NCI-H446 treated with DMSO at 0.1 percent for 48 hours (cell line): ENCODE measurements at regions not wholly inside any gene's neighbourhood (a gene's known extent, or its start where the extent isn't known, plus 50 kb on each side); places are given as distances from the start of the nearest gene placed in this dataset.

Source experiments
- DNase-seq: peaks from one replicate; lab custom pipeline; 2025; lab: John Stamatoyannopoulos, UW

GRCh38 chr4:75110061-75110460 lies 177.1 kb downstream of the PARM1 start:
- no peak for DNase-seq

DNA sequence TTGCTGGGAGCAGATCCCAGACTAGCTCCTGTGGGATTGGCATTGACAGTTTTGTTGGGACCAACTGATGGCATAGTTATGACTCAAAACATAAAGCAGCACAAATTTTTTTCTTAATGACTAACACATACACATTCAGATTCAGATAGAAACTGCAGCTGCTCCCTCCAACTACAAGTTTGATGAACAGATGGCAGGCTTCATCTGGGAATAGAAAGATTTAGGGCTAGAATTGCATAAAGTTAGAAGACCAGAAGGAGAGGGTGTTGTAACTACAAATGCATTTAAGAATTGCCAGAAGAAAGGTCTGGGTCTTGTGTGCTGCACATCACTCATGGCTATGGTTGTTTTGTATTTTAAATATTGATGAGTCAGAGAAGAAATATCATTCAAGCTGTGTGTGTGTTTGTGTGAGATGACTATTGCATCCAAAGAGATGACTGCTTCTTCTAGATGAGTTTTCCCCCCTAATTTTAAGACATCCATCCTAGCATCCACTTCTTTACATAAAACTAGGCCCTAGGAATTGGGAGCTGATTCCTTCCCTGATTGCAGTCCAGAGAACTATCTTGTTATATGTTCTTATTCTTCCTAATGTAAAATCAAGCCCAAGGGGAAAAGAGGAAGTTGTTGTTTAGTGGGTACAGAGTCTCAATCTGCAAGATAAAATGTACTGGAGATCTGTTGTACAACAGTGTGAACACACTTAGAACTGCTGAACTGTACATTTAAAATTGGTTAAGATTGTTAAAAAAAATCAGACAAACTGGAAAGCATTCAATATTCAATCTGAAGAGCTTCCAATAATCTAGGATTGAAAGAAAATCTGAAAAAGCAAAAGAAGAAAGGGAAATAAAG lies 175.1 kb downstream of the PARM1 start:
- peak; percentile 87 for DNase-seq

GRCh38 chr4:75102787-75103085 lies 169.8 kb downstream of the PARM1 start:
- DNase-seq = no peak

- no peak for DNase-seq
Observed at GRCh38 chr4:75101906-75102786, 169.2 kb downstream of the PARM1 start.
